MM.1S (cell line): ENCODE measurements at regions not wholly inside any gene's neighbourhood (a gene's known extent, or its start where the extent isn't known, plus 50 kb on each side); places are given as distances from the start of the nearest gene placed in this dataset.

Experiments
- DNase-seq: peaks from one replicate; pipeline ENCODE4 v3.0.0-alpha.2; 2015
- H2AFZ ChIP-seq: fragments of 300-600 bp; sonication (generic); 2 replicates; pipeline ENCODE4 v1.6.0; 2016; ENCODE audit warnings: antibody characterized with exemption, low read length
- H3F3A ChIP-seq: fragments of 300-600 bp; sonication (generic); 2 replicates; pipeline ENCODE4 v1.6.1; 2016; ENCODE audit warnings: mild to moderate bottlenecking, antibody characterized with exemption, low read length, moderate library complexity, mixed read lengths; ENCODE audit not compliant: insufficient read depth
- H3K27ac ChIP-seq: fragments of 300-600 bp; sonication (generic); 2 replicates; pipeline ENCODE4 v1.5.1; 2016; ENCODE audit warnings: mild to moderate bottlenecking, low read length
- H3K27me3 ChIP-seq: fragments of 300-600 bp; sonication (generic); replicated peaks from 2 replicates; pipeline ENCODE4 v1.6.0; 2016; ENCODE audit warnings: low read length; ENCODE audit not compliant: insufficient read depth
- H3K36me3 ChIP-seq: fragments of 300-600 bp; sonication (generic); replicated peaks from 2 replicates; pipeline ENCODE4 v1.6.1; 2016; ENCODE audit warnings: mild to moderate bottlenecking, low read length, mixed read lengths; ENCODE audit not compliant: insufficient read depth
- H3K4me1 ChIP-seq: fragments of 300-600 bp; sonication (generic); 2 replicates; pipeline ENCODE4 v1.6.1; 2016; ENCODE audit warnings: low read length, mixed read lengths
- H3K4me2 ChIP-seq: fragments of 300-600 bp; sonication (generic); 2 replicates; pipeline ENCODE4 v1.6.0; 2016; ENCODE audit warnings: low read depth, low read length
- H3K4me3 ChIP-seq: fragments of 300-600 bp; sonication (generic); 2 replicates; pipeline ENCODE4 v1.5.1; 2016; ENCODE audit warnings: low read length, mixed read lengths
- H3K79me2 ChIP-seq: fragments of 300-600 bp; sonication (generic); 2 replicates; pipeline ENCODE4 v1.6.1; 2016; ENCODE audit warnings: mixed run types, low read length, mixed read lengths
- H3K9ac ChIP-seq: fragments of 300-600 bp; sonication (generic); 2 replicates; pipeline ENCODE4 v1.6.1; 2016; ENCODE audit warnings: low read length, mixed read lengths
- H3K9me2 ChIP-seq: fragments of 300-600 bp; sonication (generic); replicated peaks from 2 replicates; pipeline ENCODE4 v1.6.1; 2016; ENCODE audit warnings: mild to moderate bottlenecking, low read length, mixed read lengths; ENCODE audit not compliant: insufficient read depth
- H3K9me3 ChIP-seq: fragments of 300-600 bp; sonication (generic); replicated peaks from 2 replicates; pipeline ENCODE4 v1.6.1; 2016; ENCODE audit warnings: mild to moderate bottlenecking, low read length, mixed read lengths; ENCODE audit not compliant: insufficient read depth
- H4K20me1 ChIP-seq: fragments of 300-600 bp; sonication (generic); 2 replicates; pipeline ENCODE4 v1.6.1; 2016; ENCODE audit warnings: mild to moderate bottlenecking, low read length, moderate library complexity, mixed read lengths; ENCODE audit not compliant: insufficient read depth
- CTCF ChIP-seq: fragments of 300-600 bp; sonication (generic); IDR thresholded peaks from 2 replicates; pipeline ENCODE4 v1.5.1; 2016; ENCODE audit warnings: antibody characterized with exemption, low read length, mixed read lengths
- EZH2 ChIP-seq: fragments of 300-600 bp; sonication (generic); optimal IDR thresholded peaks from 2 replicates; pipeline ENCODE3; 2017; ENCODE audit warnings: low read depth, mild to moderate bottlenecking, antibody characterized with exemption, low read length, mixed read lengths
- EZH2phosphoT487 ChIP-seq: fragments of 300-600 bp; sonication (generic); IDR thresholded peaks from 2 replicates; pipeline ENCODE4 v1.6.1; 2018; ENCODE audit warnings: antibody characterized with exemption, low read length

GRCh38 chr13:44293908-44294735 lies 79.5 kb upstream of the SERP2 start:
- H3F3A ChIP-seq, result no peaks in the 10 kb centered on the region
- no peak for DNase-seq
- no peak overlapping the region for H3K4me2 ChIP-seq
- no peaks in the 10 kb centered on the region for H4K20me1 ChIP-seq
- H3K27ac ChIP-seq, result no peak overlapping the region
- no peaks in the 10 kb centered on the region for H3K27me3 ChIP-seq
- no peaks in the 10 kb centered on the region for H3K9me3 ChIP-seq
- no peak overlapping the region for H2AFZ ChIP-seq
- H3K79me2 ChIP-seq, result no peaks in the 10 kb centered on the region
- no peaks in the 10 kb centered on the region for H3K36me3 ChIP-seq
- H3K9me2 ChIP-seq, result no peaks in the 10 kb centered on the region
- no peak overlapping the region for H3K9ac ChIP-seq
- no peak overlapping the region for H3K4me3 ChIP-seq
- no peaks in the 10 kb centered on the region for H3K4me1 ChIP-seq
- TF ChIP-seq CTCF (no peak), EZH2 (no peak), EZH2phosphoT487 (no peak)

GRCh38 chr13:44294876-44295275 lies 78.7 kb upstream of the SERP2 start:
- H3K27me3 ChIP-seq, result no peaks in the 10 kb centered on the region
- H3K9ac ChIP-seq, result no peak overlapping the region
- H3K27ac ChIP-seq, result no peak overlapping the region
- H3K4me2 ChIP-seq, result no peak overlapping the region
- no peaks in the 10 kb centered on the region for H3K9me2 ChIP-seq
- H3K79me2 ChIP-seq, result no peaks in the 10 kb centered on the region
- DNase-seq, result no peak
- H3K36me3 ChIP-seq, result no peaks in the 10 kb centered on the region
- H3K4me1 ChIP-seq, result no peaks in the 10 kb centered on the region
- TF ChIP-seq CTCF, result no peak
- no peak for TF ChIP-seq EZH2phosphoT487
- TF ChIP-seq EZH2, result no peak
- H3F3A ChIP-seq, result no peaks in the 10 kb centered on the region
- no peaks in the 10 kb centered on the region for H3K9me3 ChIP-seq
- no peaks in the 10 kb centered on the region for H4K20me1 ChIP-seq
- no peak overlapping the region for H2AFZ ChIP-seq
- H3K4me3 ChIP-seq, result no peak overlapping the region

- Histone ChIP-seq H3F3A (no peaks in the 10 kb centered on the region), H2AFZ (no peak overlapping the region), H3K27me3 (no peaks in the 10 kb centered on the region), H3K9me2 (no peaks in the 10 kb centered on the region), H3K4me2 (no peak overlapping the region), H3K4me3 (no peak overlapping the region), H4K20me1 (no peaks in the 10 kb centered on the region), H3K79me2 (no peaks in the 10 kb centered on the region), H3K9me3 (no peaks in the 10 kb centered on the region), H3K4me1 (no peaks in the 10 kb centered on the region), H3K27ac (no peak overlapping the region), H3K9ac (no peak overlapping the region), H3K36me3 (no peaks in the 10 kb centered on the region)
- no peak for DNase-seq
- no peak for TF ChIP-seq EZH2phosphoT487
Measured at GRCh38 chr13:44296856-44297255, 76.8 kb upstream of the SERP2 start.

GRCh38 chr13:44298314-44298713 lies 75.3 kb upstream of the SERP2 start:
- TF ChIP-seq EZH2phosphoT487 (no peak), EZH2 (no peak), CTCF (no peak)
- H3K9ac ChIP-seq, result no peak overlapping the region
- no peaks in the 10 kb centered on the region for H3K27me3 ChIP-seq
- DNase-seq, result no peak
- H3K4me1 ChIP-seq, result no peaks in the 10 kb centered on the region
- no peaks in the 10 kb centered on the region for H3K36me3 ChIP-seq
- no peaks in the 10 kb centered on the region for H3F3A ChIP-seq
- no peak overlapping the region for H3K4me3 ChIP-seq
- no peak overlapping the region for H3K4me2 ChIP-seq
- no peaks in the 10 kb centered on the region for H3K9me2 ChIP-seq
- no peaks in the 10 kb centered on the region for H3K9me3 ChIP-seq
- H3K79me2 ChIP-seq, result no peaks in the 10 kb centered on the region
- H3K27ac ChIP-seq, result no peak overlapping the region
- no peaks in the 10 kb centered on the region for H4K20me1 ChIP-seq
- no peak overlapping the region for H2AFZ ChIP-seq
